Adrenal gland (tissue), 5 donors: ENCODE measurements at regions not wholly inside any gene's neighbourhood (a gene's known extent, or its start where the extent isn't known, plus 50 kb on each side); places are given as distances from the start of the nearest gene placed in this dataset.

ENCODE experiments used
- CTCF ChIP-seq, 6 experiments: fragments of 450-650 bp in 4 of 6; fragments of 200-600 bp in 2 of 6; sonication (generic) in 1 of 6; IDR thresholded peaks; 1 replicate in 5 of 6; 2 replicates in 1 of 6; pipeline versions ENCODE4 v1.5.1 to v1.8.0; 2016 to 2021; ENCODE audit warnings: antibody characterized with exemption in 6 of 6, mild to moderate bottlenecking in 2 of 6, moderate library complexity in 1 of 6
- POLR2A ChIP-seq, 2 donors: fragments of 450-650 bp; IDR thresholded peaks; one replicate each; pipeline ENCODE4 v1.6.1; 2017; ENCODE audit warnings: antibody characterized with exemption in 2 of 2, mild to moderate bottlenecking in 2 of 2, moderate library complexity in 1 of 2
- donor health status: DM: no; HTN: no; CAD: no.

- TF ChIP-seq CTCF (IDR thresholded peaks at IDR 0.05) (no peak), POLR2A (IDR thresholded peaks at IDR 0.05) (no peak)
Observed at GRCh38 chr3:24937780-24938179, 443.1 kb upstream of the THRB start.
